Vagina (tissue), 2 donors: ENCODE measurements at regions not wholly inside any gene's neighbourhood (a gene's known extent, or its start where the extent isn't known, plus 50 kb on each side); places are given as distances from the start of the nearest gene placed in this dataset.
"Not testable (repeated sequence)": the region's sequence is repeated elsewhere in the genome, so short reads cannot be mapped to it uniquely, and the experiment has no call there.

Experiments used
- DNase-seq, 2 donors: peaks; one replicate each; pipeline ENCODE4 v3.0.0-alpha.2; 2017; ENCODE audit errors: extremely low spot score in 2 of 2
- H3K27ac ChIP-seq: fragments of 200-600 bp; sonication (generic); one replicate; pipeline ENCODE4 v1.5.1; 2019
- H3K27me3 ChIP-seq: fragments of 200-600 bp; sonication (generic); one replicate; pipeline ENCODE4 v1.5.1; 2019
- H3K36me3 ChIP-seq, 2 donors: fragments of 200-600 bp; sonication (generic); one replicate each; pipeline ENCODE4 v1.5.1; 2017 to 2019
- H3K4me1 ChIP-seq: fragments of 200-600 bp; sonication (generic); one replicate; pipeline ENCODE4 v1.5.1; 2019
- H3K4me3 ChIP-seq, 2 donors: fragments of 200-600 bp; sonication (generic); 1 replicate in 1 of 2; 2 replicates in 1 of 2; pipeline ENCODE4 v1.5.1; 2016 to 2019
- H3K9me3 ChIP-seq: fragments of 200-600 bp; sonication (generic); one replicate; pipeline ENCODE4 v1.5.1; 2019
- CTCF ChIP-seq, 3 experiments: fragments of 450-650 bp in 2 of 3; fragments of 200-600 bp in 1 of 3; sonication (generic) in 1 of 3; IDR thresholded peaks; one replicate each; pipeline ENCODE4 v1.5.1; 2017 to 2019; ENCODE audit warnings: antibody characterized with exemption in 3 of 3, mild to moderate bottlenecking in 2 of 3, moderate library complexity in 2 of 3
- POLR2A ChIP-seq, 2 donors: fragments of 450-650 bp; IDR thresholded peaks; one replicate each; pipeline ENCODE4 v1.6.1; 2017; ENCODE audit warnings: antibody characterized with exemption in 2 of 2, mild to moderate bottlenecking in 2 of 2, moderate library complexity in 2 of 2
- POLR2AphosphoS5 ChIP-seq, 2 donors: sonication (generic); formaldehyde crosslinking; IDR thresholded peaks; one replicate each; pipeline ENCODE4 v1.9.0; 2017; ENCODE audit warnings: antibody characterized with exemption in 2 of 2, mild to moderate bottlenecking in 2 of 2, low read depth in 1 of 2; ENCODE audit not compliant: insufficient read depth in 1 of 2
- intact Hi-C: fragments of 100-400 bp; cut with DNase I; formaldehyde crosslinking; loops from one replicate; pipeline ENCODE4 v1.15.1; 2023

- TF ChIP-seq POLR2AphosphoS5 (IDR thresholded peaks at IDR 0.05; ENCODE audit: insufficient read depth in 1 of 2, low read depth in 1 of 2) (no peak), POLR2A (IDR thresholded peaks at IDR 0.05) (no peak), CTCF (IDR thresholded peaks at IDR 0.05) (no peak)
- Histone ChIP-seq H3K4me3 (no peak overlapping the region), H3K36me3 (no peaks in the 10 kb centered on the region), H3K9me3 (no peaks in the 10 kb centered on the region), H3K4me1 (no peaks in the 10 kb centered on the region), H3K27me3 (no peaks in the 10 kb centered on the region), H3K27ac (no peak overlapping the region)
- DNase-seq = no peak
- intact Hi-C loops = no loop called here
Measured at GRCh38 chr5:50583621-50584020, 82.8 kb upstream of the PARP8 start.

GRCh38 chr5:50588471-50588870 is 78.0 kb upstream of the PARP8 start:
- H3K4me1 ChIP-seq, H3K27me3 ChIP-seq, intact Hi-C loops, H3K36me3 ChIP-seq, DNase-seq, H3K27ac ChIP-seq, H3K9me3 ChIP-seq, H3K4me3 ChIP-seq: not testable (repeated sequence)

- H3K27me3 ChIP-seq, H3K4me3 ChIP-seq, intact Hi-C loops, H3K36me3 ChIP-seq, H3K9me3 ChIP-seq, H3K27ac ChIP-seq, DNase-seq, H3K4me1 ChIP-seq: not testable (repeated sequence)
Measured at GRCh38 chr5:50590444-50591189, 75.8 kb upstream of the PARP8 start.

- H3K27ac ChIP-seq, H3K36me3 ChIP-seq, H3K4me3 ChIP-seq, DNase-seq, H3K27me3 ChIP-seq, intact Hi-C loops, H3K4me1 ChIP-seq, H3K9me3 ChIP-seq: not testable (repeated sequence)
Measured at GRCh38 chr5:50591338-50591737, 75.1 kb upstream of the PARP8 start.

GRCh38 chr5:50593681-50594080 is 72.8 kb upstream of the PARP8 start:
- H3K36me3 ChIP-seq = no peaks in the 10 kb centered on the region
- no peak for TF ChIP-seq POLR2AphosphoS5 (IDR thresholded peaks at IDR 0.05; ENCODE audit: insufficient read depth in 1 of 2, low read depth in 1 of 2)
- TF ChIP-seq CTCF (IDR thresholded peaks at IDR 0.05) = no peak
- no peak for TF ChIP-seq POLR2A (IDR thresholded peaks at IDR 0.05)
- no peaks in the 10 kb centered on the region for H3K9me3 ChIP-seq
- H3K4me1 ChIP-seq = peaks cover 5% of the 10 kb centered on the region
- H3K27ac ChIP-seq = no peak overlapping the region
- H3K27me3 ChIP-seq = no peaks in the 10 kb centered on the region
- H3K4me3 ChIP-seq = no peak overlapping the region
- no peak for DNase-seq
- intact Hi-C loops = no loop called here

GRCh38 chr5:50595199-50595598 is 71.2 kb upstream of the PARP8 start:
- Histone ChIP-seq H3K27ac (no peak overlapping the region), H3K4me1 (peaks cover 5% of the 10 kb centered on the region), H3K27me3 (no peaks in the 10 kb centered on the region), H3K36me3 (no peaks in the 10 kb centered on the region), H3K9me3 (no peaks in the 10 kb centered on the region), H3K4me3 (no peak overlapping the region)
- intact Hi-C loops = no loop called here
- no peak for DNase-seq
- TF ChIP-seq CTCF (IDR thresholded peaks at IDR 0.05) (no peak), POLR2AphosphoS5 (IDR thresholded peaks at IDR 0.05; ENCODE audit: insufficient read depth in 1 of 2, low read depth in 1 of 2) (no peak), POLR2A (IDR thresholded peaks at IDR 0.05) (no peak)

GRCh38 chr5:50601576-50601975 is 64.9 kb upstream of the PARP8 start:
- H3K9me3 ChIP-seq, H3K27me3 ChIP-seq, H3K4me1 ChIP-seq, H3K27ac ChIP-seq, H3K4me3 ChIP-seq, DNase-seq, intact Hi-C loops, H3K36me3 ChIP-seq: not testable (repeated sequence)
